Muscle layer of colon (tissue), 2 donors: ENCODE measurements at regions not wholly inside any gene's neighbourhood (a gene's known extent, or its start where the extent isn't known, plus 50 kb on each side); places are given as distances from the start of the nearest gene placed in this dataset.
"Not testable (repeated sequence)": the region's sequence is repeated elsewhere in the genome, so short reads cannot be mapped to it uniquely, and the experiment has no call there.

ENCODE experiments used
- H3K27ac ChIP-seq: one replicate; pipeline ENCODE4 v1.7.0; 2013; ENCODE audit warnings: low read depth, mild to moderate bottlenecking, low read length, moderate library complexity
- H3K27me3 ChIP-seq, 2 donors: one replicate each; pipeline ENCODE4 v1.7.0; 2013; ENCODE audit warnings: low read length in 2 of 2, mild to moderate bottlenecking in 2 of 2; ENCODE audit not compliant: insufficient read depth in 2 of 2, control insufficient read depth in 1 of 2
- H3K36me3 ChIP-seq: one replicate; pipeline ENCODE4 v1.7.0; 2013; ENCODE audit warnings: mild to moderate bottlenecking, low read length; ENCODE audit not compliant: insufficient read depth
- H3K4me1 ChIP-seq: one replicate; pipeline ENCODE4 v1.7.0; 2013; ENCODE audit warnings: mild to moderate bottlenecking, low read length; ENCODE audit not compliant: insufficient read depth
- H3K4me3 ChIP-seq, 2 donors: one replicate each; pipeline ENCODE4 v1.7.0; 2013; ENCODE audit warnings: low read length in 2 of 2, low read depth in 1 of 2, mild to moderate bottlenecking in 1 of 2, moderate library complexity in 1 of 2
- H3K9ac ChIP-seq: one replicate; pipeline ENCODE4 v1.7.0; 2013; ENCODE audit warnings: low read length
- H3K9me3 ChIP-seq: one replicate; pipeline ENCODE4 v1.7.0; 2013; ENCODE audit warnings: mild to moderate bottlenecking, low read length
- donor health status: abdominal sarcoma.
- donor health status: Adenocarcinoma of cecum.

GRCh38 chr11:134955970-134956369, 543.9 kb upstream of the B3GAT1 start:
- H3K9ac ChIP-seq, H3K36me3 ChIP-seq, H3K27me3 ChIP-seq, H3K4me3 ChIP-seq, H3K9me3 ChIP-seq, H3K27ac ChIP-seq, H3K4me1 ChIP-seq: not testable (repeated sequence)

- H3K9me3 ChIP-seq, result no peaks in the 10 kb centered on the region
- no peak overlapping the region for H3K9ac ChIP-seq
- H3K4me1 ChIP-seq, result no peaks in the 10 kb centered on the region
- no peaks in the 10 kb centered on the region for H3K27me3 ChIP-seq
- no peaks in the 10 kb centered on the region for H3K36me3 ChIP-seq
- no peak overlapping the region for H3K27ac ChIP-seq
- no peak overlapping the region for H3K4me3 ChIP-seq
These were observed 543.2 kb upstream of the B3GAT1 start for GRCh38 chr11:134955281-134955680.

GRCh38 chr11:134954456-134954855, 542.4 kb upstream of the B3GAT1 start:
- H3K4me1 ChIP-seq, H3K9me3 ChIP-seq, H3K9ac ChIP-seq, H3K36me3 ChIP-seq, H3K27me3 ChIP-seq, H3K4me3 ChIP-seq, H3K27ac ChIP-seq: not testable (repeated sequence)

GRCh38 chr11:134953417-134953970, 541.5 kb upstream of the B3GAT1 start:
- H3K27me3 ChIP-seq, H3K4me3 ChIP-seq, H3K27ac ChIP-seq, H3K4me1 ChIP-seq, H3K36me3 ChIP-seq, H3K9ac ChIP-seq, H3K9me3 ChIP-seq: not testable (repeated sequence)

- H3K9ac ChIP-seq, result no peak overlapping the region
- no peak overlapping the region for H3K4me3 ChIP-seq
- no peak overlapping the region for H3K27ac ChIP-seq
These were observed 539.3 kb upstream of the B3GAT1 start for GRCh38 chr11:134951305-134951700.

GRCh38 chr11:134950692-134951304, 538.8 kb upstream of the B3GAT1 start:
- no peak overlapping the region for H3K4me3 ChIP-seq
- H3K36me3 ChIP-seq, result no peaks in the 10 kb centered on the region
- H3K27me3 ChIP-seq, result no peaks in the 10 kb centered on the region
- H3K4me1 ChIP-seq, result no peaks in the 10 kb centered on the region
- H3K9ac ChIP-seq, result no peak overlapping the region
- no peaks in the 10 kb centered on the region for H3K9me3 ChIP-seq
- no peak overlapping the region for H3K27ac ChIP-seq

More at GRCh38 chr11:134951305-134951700, 539.3 kb upstream of the B3GAT1 start:
- H3K9me3 ChIP-seq, result no peaks in the 10 kb centered on the region
- no peaks in the 10 kb centered on the region for H3K4me1 ChIP-seq
- H3K27me3 ChIP-seq, result no peaks in the 10 kb centered on the region
- no peaks in the 10 kb centered on the region for H3K36me3 ChIP-seq

DNA sequence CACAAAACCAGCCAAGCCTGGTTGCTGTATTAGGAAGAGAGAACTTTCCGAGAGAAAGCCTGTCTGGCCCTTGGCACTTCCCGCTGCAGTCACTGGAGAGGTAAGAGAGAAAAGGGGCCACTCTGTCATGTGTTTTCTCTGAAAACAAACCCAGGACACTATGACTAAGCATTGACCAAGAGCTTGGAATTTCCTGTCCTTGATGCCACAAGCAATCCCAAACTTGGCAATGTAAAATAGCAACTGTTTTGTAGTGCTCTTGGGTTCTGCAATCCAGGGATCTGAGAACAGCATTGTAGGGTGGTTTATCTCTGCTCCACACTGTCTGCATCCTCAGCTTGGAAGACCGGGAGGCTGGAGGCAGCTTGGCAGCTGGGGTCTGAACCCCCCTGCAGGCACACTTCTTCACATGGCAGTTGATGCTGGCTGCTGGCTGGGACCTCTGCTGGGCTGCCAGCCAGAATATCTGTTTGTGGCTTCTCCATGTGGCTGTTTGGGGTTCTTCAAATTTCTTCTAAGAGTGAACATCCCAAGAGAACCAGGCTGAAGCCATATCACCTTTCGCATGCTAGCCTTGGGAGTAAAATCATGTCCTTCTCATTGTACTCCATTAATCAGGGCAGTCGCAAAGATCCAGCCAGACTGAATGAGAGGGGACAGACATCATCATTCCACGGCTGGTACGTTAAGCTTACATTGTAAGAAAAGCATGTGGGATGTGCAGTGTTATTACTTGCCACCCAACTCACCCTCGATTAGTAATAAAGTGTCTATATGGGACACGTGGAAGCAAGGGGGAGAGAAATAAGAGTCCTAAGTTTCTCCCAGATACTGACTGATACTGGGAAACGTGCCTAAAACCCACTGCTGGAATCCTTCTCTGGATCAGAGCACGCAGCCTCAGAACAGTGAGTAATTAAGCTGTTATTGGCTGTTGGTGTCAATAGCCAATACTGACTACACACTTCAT, 537.4 kb upstream of the B3GAT1 start:
- no peaks in the 10 kb centered on the region for H3K4me1 ChIP-seq
- H3K27me3 ChIP-seq, result no peaks in the 10 kb centered on the region
- H3K9ac ChIP-seq, result no peak overlapping the region
- H3K4me3 ChIP-seq, result no peak overlapping the region
- H3K9me3 ChIP-seq, result no peaks in the 10 kb centered on the region
- no peaks in the 10 kb centered on the region for H3K36me3 ChIP-seq
- no peak overlapping the region for H3K27ac ChIP-seq

GRCh38 chr11:134947556-134947955, 535.5 kb upstream of the B3GAT1 start:
- H3K9me3 ChIP-seq, result no peaks in the 10 kb centered on the region
- H3K4me1 ChIP-seq, result no peaks in the 10 kb centered on the region
- no peak overlapping the region for H3K4me3 ChIP-seq
- H3K9ac ChIP-seq, result no peak overlapping the region
- H3K27me3 ChIP-seq, result no peaks in the 10 kb centered on the region
- H3K27ac ChIP-seq, result no peak overlapping the region
- H3K36me3 ChIP-seq, result no peaks in the 10 kb centered on the region

DNA sequence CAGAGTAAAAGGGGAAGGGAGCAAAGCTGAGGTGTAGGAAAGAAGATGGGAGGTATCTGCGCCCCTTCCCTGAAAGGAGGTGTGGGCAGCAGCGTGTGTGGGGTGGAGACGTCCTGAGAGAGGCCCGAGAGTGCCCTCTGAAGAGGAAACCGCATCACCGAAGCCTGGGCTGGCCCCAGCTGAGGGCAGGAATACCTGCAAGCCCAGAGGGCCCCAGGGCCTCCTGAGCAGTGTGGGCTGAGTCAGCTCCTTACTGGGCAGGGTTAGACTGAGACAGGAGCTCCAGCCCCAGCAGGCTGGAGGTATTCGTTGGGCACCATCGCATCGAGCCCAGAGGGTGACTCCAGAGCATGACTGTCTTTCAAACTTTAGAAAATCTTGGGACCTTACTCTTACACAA, 534.0 kb upstream of the B3GAT1 start:
- Histone ChIP-seq H3K4me1 (no peaks in the 10 kb centered on the region), H3K27me3 (no peaks in the 10 kb centered on the region), H3K36me3 (no peaks in the 10 kb centered on the region), H3K9ac (no peak overlapping the region), H3K27ac (no peak overlapping the region), H3K4me3 (no peak overlapping the region), H3K9me3 (no peaks in the 10 kb centered on the region)

- no peak overlapping the region for H3K9ac ChIP-seq
- no peaks in the 10 kb centered on the region for H3K36me3 ChIP-seq
- no peak overlapping the region for H3K4me3 ChIP-seq
- H3K4me1 ChIP-seq, result no peaks in the 10 kb centered on the region
- no peak overlapping the region for H3K27ac ChIP-seq
- no peaks in the 10 kb centered on the region for H3K9me3 ChIP-seq
- no peaks in the 10 kb centered on the region for H3K27me3 ChIP-seq
These were observed 532.9 kb upstream of the B3GAT1 start for GRCh38 chr11:134944986-134945385.

- Histone ChIP-seq H3K27ac (no peak overlapping the region), H3K9me3 (no peaks in the 10 kb centered on the region), H3K9ac (no peak overlapping the region), H3K4me3 (no peak overlapping the region), H3K27me3 (no peaks in the 10 kb centered on the region), H3K4me1 (no peaks in the 10 kb centered on the region), H3K36me3 (no peaks in the 10 kb centered on the region)
These were observed 532.1 kb upstream of the B3GAT1 start for GRCh38 chr11:134944131-134944530.
